ENCODE measurements at regions not wholly inside any gene's neighbourhood (a gene's known extent, or its start where the extent isn't known, plus 50 kb on each side); places are given as distances from the start of the nearest gene placed in this dataset.
A peak's percentile ranks its signal among the peaks of the same experiment; 100 is the strongest.

GRCh38 chr20:51318058-51318949 lies 224.2 kb downstream of the NFATC2 start:
- no peaks in the 10 kb centered on the region for H3K36me3 ChIP-seq (replicated peaks; ENCODE audit: insufficient read depth, low read depth)
- no peaks in the 10 kb centered on the region for H3K9me3 ChIP-seq (ENCODE audit: low read depth)
- H3K79me2 ChIP-seq, result no peaks in the 10 kb centered on the region
- no peaks in the 10 kb centered on the region for H3K9me2 ChIP-seq (replicated peaks; ENCODE audit: insufficient read depth)
- no peaks in the 10 kb centered on the region for H3K4me1 ChIP-seq (ENCODE audit: insufficient read depth)
- H3K4me3 ChIP-seq, result no peak overlapping the region
- peak; percentile 57 for DNase-seq (ENCODE audit: low spot score)
- WGBS (ENCODE audit: low lambda C conversion rate, missing lambda C conversion rate), result 69% methylated on average over 27 of the region's 27 CpGs
- no peaks in the 10 kb centered on the region for H3K27me3 ChIP-seq
- H2AFZ ChIP-seq, result no peak overlapping the region
- H4K20me1 ChIP-seq (ENCODE audit: insufficient read depth, poor library complexity, severe bottlenecking), result no peaks in the 10 kb centered on the region
- no peak for TF ChIP-seq EZH2 (IDR thresholded peaks at IDR 0.05; ENCODE audit: borderline replicate concordance)
- TF ChIP-seq, protein P1, sequence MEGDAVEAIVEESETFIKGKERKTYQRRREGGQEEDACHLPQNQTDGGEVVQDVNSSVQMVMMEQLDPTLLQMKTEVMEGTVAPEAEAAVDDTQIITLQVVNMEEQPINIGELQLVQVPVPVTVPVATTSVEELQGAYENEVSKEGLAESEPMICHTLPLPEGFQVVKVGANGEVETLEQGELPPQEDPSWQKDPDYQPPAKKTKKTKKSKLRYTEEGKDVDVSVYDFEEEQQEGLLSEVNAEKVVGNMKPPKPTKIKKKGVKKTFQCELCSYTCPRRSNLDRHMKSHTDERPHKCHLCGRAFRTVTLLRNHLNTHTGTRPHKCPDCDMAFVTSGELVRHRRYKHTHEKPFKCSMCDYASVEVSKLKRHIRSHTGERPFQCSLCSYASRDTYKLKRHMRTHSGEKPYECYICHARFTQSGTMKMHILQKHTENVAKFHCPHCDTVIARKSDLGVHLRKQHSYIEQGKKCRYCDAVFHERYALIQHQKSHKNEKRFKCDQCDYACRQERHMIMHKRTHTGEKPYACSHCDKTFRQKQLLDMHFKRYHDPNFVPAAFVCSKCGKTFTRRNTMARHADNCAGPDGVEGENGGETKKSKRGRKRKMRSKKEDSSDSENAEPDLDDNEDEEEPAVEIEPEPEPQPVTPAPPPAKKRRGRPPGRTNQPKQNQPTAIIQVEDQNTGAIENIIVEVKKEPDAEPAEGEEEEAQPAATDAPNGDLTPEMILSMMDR (IDR thresholded peaks at IDR 0.05; ENCODE audit: poor library complexity), result peak; percentile 44
- no peak overlapping the region for H3K27ac ChIP-seq
- H3K4me2 ChIP-seq, result no peak overlapping the region

GRCh38 chr20:51315390-51315789 lies 227.1 kb downstream of the NFATC2 start:
- Histone ChIP-seq H3K27ac (no peak overlapping the region), H2AFZ (no peak overlapping the region), H3K79me2 (no peaks in the 10 kb centered on the region), H3K27me3 (no peaks in the 10 kb centered on the region), H3K4me1 (ENCODE audit: insufficient read depth) (peaks cover 10% of the 10 kb centered on the region), H3K9me3 (ENCODE audit: low read depth) (no peaks in the 10 kb centered on the region), H3K4me3 (no peak overlapping the region), H4K20me1 (ENCODE audit: insufficient read depth, poor library complexity, severe bottlenecking) (no peaks in the 10 kb centered on the region), H3K36me3 (replicated peaks; ENCODE audit: insufficient read depth, low read depth) (no peaks in the 10 kb centered on the region), H3K9me2 (replicated peaks; ENCODE audit: insufficient read depth) (no peaks in the 10 kb centered on the region), H3K4me2 (no peak overlapping the region)
- no peak for DNase-seq (ENCODE audit: low spot score)
- TF ChIP-seq, protein P1 (IDR thresholded peaks at IDR 0.05; ENCODE audit: poor library complexity), result no peak
- TF ChIP-seq EZH2 (IDR thresholded peaks at IDR 0.05; ENCODE audit: borderline replicate concordance) (no peak), EZH2phosphoT487 (IDR thresholded peaks at IDR 0.05; ENCODE audit: low read depth, severe bottlenecking, unreplicated experiment) (no peak)

GRCh38 chr20:51313358-51313827 lies 229.1 kb downstream of the NFATC2 start:
- H3K36me3 ChIP-seq (replicated peaks; ENCODE audit: insufficient read depth, low read depth), result no peaks in the 10 kb centered on the region
- no peak overlapping the region for H3K4me3 ChIP-seq
- WGBS (ENCODE audit: low lambda C conversion rate, missing lambda C conversion rate), result 83% methylated on average over 5 of the region's 5 CpGs
- no peak overlapping the region for H3K4me2 ChIP-seq
- no peaks in the 10 kb centered on the region for H3K9me3 ChIP-seq (ENCODE audit: low read depth)
- H3K79me2 ChIP-seq, result no peaks in the 10 kb centered on the region
- H3K27ac ChIP-seq, result no peak overlapping the region
- H3K9me2 ChIP-seq (replicated peaks; ENCODE audit: insufficient read depth), result no peaks in the 10 kb centered on the region
- no peak for DNase-seq (ENCODE audit: low spot score)
- no peaks in the 10 kb centered on the region for H3K27me3 ChIP-seq
- no peaks in the 10 kb centered on the region for H4K20me1 ChIP-seq (ENCODE audit: insufficient read depth, poor library complexity, severe bottlenecking)
- TF ChIP-seq EZH2 (IDR thresholded peaks at IDR 0.05; ENCODE audit: borderline replicate concordance), result no peak
- no peak for TF ChIP-seq EZH2phosphoT487 (IDR thresholded peaks at IDR 0.05; ENCODE audit: low read depth, severe bottlenecking, unreplicated experiment)
- TF ChIP-seq, protein P1 (IDR thresholded peaks at IDR 0.05; ENCODE audit: poor library complexity), result no peak
- peaks cover 10% of the 10 kb centered on the region for H3K4me1 ChIP-seq (ENCODE audit: insufficient read depth)
- H2AFZ ChIP-seq, result no peak overlapping the region

Data from hepatocyte (in vitro differentiated cells).